ENCODE measurements at regions not wholly inside any gene's neighbourhood (a gene's known extent, or its start where the extent isn't known, plus 50 kb on each side); places are given as distances from the start of the nearest gene placed in this dataset.

DNA sequence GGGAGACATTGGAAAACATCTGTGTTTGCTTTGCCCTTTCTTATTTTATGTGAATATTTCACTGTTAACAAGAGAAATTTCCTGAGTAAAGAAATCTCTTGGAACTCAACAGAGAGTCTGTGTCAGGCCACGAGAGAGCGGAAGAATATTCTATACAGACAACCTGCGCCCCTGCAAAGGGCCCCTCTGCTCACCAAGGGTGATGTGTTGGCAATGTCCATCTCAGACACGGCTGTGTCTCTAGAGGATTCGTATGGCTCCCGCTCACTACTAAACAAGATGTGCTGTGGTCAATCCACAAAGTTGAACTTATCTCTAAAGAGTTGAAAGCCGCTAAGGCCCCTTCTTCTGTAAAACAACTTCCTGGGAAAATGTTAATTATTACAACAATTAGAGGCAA lies 241.0 kb upstream of the IRX1 start (continued):
- TF ChIP-seq, protein P1, sequence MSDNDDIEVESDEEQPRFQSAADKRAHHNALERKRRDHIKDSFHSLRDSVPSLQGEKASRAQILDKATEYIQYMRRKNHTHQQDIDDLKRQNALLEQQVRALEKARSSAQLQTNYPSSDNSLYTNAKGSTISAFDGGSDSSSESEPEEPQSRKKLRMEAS (CRISPR knock-in tag; IDR thresholded peaks at IDR 0.05): no peak
- TF ChIP-seq, protein P2, sequence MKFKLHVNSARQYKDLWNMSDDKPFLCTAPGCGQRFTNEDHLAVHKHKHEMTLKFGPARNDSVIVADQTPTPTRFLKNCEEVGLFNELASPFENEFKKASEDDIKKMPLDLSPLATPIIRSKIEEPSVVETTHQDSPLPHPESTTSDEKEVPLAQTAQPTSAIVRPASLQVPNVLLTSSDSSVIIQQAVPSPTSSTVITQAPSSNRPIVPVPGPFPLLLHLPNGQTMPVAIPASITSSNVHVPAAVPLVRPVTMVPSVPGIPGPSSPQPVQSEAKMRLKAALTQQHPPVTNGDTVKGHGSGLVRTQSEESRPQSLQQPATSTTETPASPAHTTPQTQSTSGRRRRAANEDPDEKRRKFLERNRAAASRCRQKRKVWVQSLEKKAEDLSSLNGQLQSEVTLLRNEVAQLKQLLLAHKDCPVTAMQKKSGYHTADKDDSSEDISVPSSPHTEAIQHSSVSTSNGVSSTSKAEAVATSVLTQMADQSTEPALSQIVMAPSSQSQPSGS (CRISPR knock-in tag; IDR thresholded peaks at IDR 0.05; ENCODE audit: borderline replicate concordance, low read depth): no peak
- no peak for TF ChIP-seq NR1H2 (CRISPR knock-in tag; IDR thresholded peaks at IDR 0.05)

DNA sequence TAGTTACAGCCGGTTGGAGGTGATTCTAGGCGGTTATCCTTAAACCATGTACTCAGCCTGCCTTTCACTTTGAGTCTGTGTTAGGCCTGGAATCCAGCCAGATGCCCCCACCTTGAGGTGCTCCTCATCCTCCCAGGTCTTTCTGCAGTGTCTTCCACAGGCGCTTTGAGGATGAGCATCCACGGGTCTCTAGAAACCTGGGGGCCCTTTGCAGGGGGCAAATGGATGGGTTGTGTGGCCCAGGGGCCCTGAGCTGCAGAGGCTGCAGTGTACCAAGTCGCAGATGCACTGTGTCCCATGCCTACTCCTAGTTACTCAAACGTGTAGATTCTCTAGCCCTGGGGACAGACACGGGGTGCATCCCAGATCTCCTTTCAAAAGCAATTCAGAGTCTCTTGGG lies 242.1 kb upstream of the IRX1 start:
- DNase-seq (ENCODE audit: low spot score): no peak
- CTCF ChIA-PET: no interaction called here

DNA sequence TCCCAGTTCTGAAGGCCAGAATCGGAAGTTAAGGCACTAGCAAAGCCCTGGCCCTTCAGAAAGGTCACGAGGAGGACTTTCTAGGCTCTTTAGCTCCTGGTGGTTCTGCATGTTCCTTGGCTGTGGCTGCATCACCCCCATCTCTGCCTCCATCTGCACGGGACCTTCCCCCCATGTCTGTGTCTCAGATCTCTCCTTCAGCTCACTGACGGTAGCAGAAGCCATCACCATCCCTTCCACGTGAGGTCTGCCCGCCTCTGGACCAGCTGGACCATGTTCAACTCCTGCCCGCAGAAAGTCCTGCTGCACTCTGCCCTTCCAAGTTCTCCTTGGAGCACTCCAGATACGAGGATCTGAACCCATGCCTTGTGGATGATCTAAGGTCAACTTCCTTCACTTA lies 242.9 kb upstream of the IRX1 start:
- Mint-ChIP-seq H3K27me3 (ENCODE audit: low read depth) (no peaks in the 10 kb centered on the region), H3K27ac (no peak overlapping the region), H3K9me3 (peaks cover 5% of the 10 kb centered on the region; the same call in 1 of the 2 replicates), H3K36me3 (no peaks in the 10 kb centered on the region), H3K4me1 (no peaks in the 10 kb centered on the region), H3K4me3 (no peak overlapping the region)
- POLR2A ChIA-PET: no interaction called here
- ATAC-seq (no peak), DNase-seq (ENCODE audit: low spot score) (no peak)
- CTCF ChIA-PET: no interaction called here
- TF ChIP-seq ZNF263 (CRISPR knock-in tag; IDR thresholded peaks at IDR 0.05; ENCODE audit: low read depth): no peak
- TF ChIP-seq GRHL2 (CRISPR knock-in tag; IDR thresholded peaks at IDR 0.05; ENCODE audit: insufficient replicate concordance, severe bottlenecking): no peak
- no peak for TF ChIP-seq NFE2L1 (CRISPR knock-in tag; IDR thresholded peaks at IDR 0.05)
- TF ChIP-seq, protein P3, sequence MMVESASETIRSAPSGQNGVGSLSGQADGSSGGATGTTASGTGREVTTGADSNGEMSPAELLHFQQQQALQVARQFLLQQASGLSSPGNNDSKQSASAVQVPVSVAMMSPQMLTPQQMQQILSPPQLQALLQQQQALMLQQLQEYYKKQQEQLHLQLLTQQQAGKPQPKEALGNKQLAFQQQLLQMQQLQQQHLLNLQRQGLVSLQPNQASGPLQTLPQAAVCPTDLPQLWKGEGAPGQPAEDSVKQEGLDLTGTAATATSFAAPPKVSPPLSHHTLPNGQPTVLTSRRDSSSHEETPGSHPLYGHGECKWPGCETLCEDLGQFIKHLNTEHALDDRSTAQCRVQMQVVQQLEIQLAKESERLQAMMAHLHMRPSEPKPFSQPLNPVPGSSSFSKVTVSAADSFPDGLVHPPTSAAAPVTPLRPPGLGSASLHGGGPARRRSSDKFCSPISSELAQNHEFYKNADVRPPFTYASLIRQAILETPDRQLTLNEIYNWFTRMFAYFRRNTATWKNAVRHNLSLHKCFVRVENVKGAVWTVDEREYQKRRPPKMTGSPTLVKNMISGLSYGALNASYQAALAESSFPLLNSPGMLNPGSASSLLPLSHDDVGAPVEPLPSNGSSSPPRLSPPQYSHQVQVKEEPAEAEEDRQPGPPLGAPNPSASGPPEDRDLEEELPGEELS (CRISPR knock-in tag; IDR thresholded peaks at IDR 0.05): no peak
- TF ChIP-seq, protein P2 (CRISPR knock-in tag; IDR thresholded peaks at IDR 0.05; ENCODE audit: borderline replicate concordance, low read depth): no peak
- no peak for TF ChIP-seq ATF1 (CRISPR knock-in tag; IDR thresholded peaks at IDR 0.05)
- TF ChIP-seq, protein P4, sequence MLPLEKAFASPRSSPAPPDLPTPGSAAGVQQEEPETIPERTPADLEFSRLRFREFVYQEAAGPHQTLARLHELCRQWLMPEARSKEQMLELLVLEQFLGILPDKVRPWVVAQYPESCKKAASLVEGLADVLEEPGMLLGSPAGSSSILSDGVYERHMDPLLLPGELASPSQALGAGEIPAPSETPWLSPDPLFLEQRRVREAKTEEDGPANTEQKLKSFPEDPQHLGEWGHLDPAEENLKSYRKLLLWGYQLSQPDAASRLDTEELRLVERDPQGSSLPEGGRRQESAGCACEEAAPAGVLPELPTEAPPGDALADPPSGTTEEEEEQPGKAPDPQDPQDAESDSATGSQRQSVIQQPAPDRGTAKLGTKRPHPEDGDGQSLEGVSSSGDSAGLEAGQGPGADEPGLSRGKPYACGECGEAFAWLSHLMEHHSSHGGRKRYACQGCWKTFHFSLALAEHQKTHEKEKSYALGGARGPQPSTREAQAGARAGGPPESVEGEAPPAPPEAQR (CRISPR knock-in tag; IDR thresholded peaks at IDR 0.05): no peak
- TF ChIP-seq RORB (CRISPR knock-in tag; IDR thresholded peaks at IDR 0.05): no peak
- TF ChIP-seq CREB1 (CRISPR knock-in tag; IDR thresholded peaks at IDR 0.05): no peak
- no peak for TF ChIP-seq ZNF396 (CRISPR knock-in tag; IDR thresholded peaks at IDR 0.05; ENCODE audit: borderline replicate concordance)
- no peak for TF ChIP-seq JUN (CRISPR knock-in tag; IDR thresholded peaks at IDR 0.05)

More for the DNA sequence above, 242.1 kb upstream of the IRX1 start:
- H3K4me3 Mint-ChIP-seq: no peak overlapping the region
- H3K4me1 Mint-ChIP-seq: no peaks in the 10 kb centered on the region
- no peaks in the 10 kb centered on the region for H3K27me3 Mint-ChIP-seq (ENCODE audit: low read depth)
- no peaks in the 10 kb centered on the region for H3K9me3 Mint-ChIP-seq
- no peak overlapping the region for H3K27ac Mint-ChIP-seq
- TF ChIP-seq ZNF232 (CRISPR knock-in tag; IDR thresholded peaks at IDR 0.05) (no peak), RORB (CRISPR knock-in tag; IDR thresholded peaks at IDR 0.05) (no peak), OVOL2 (CRISPR knock-in tag; IDR thresholded peaks at IDR 0.05; ENCODE audit: borderline replicate concordance) (no peak), NFYB (CRISPR knock-in tag; conservative IDR thresholded peaks at IDR 0.05; ENCODE audit: low read depth) (no peak), RELA (CRISPR knock-in tag; IDR thresholded peaks at IDR 0.05; ENCODE audit: borderline replicate concordance) (no peak), IRF2 (CRISPR knock-in tag; IDR thresholded peaks at IDR 0.05; ENCODE audit: borderline replicate concordance, low read depth) (no peak)
- TF ChIP-seq, protein P5, sequence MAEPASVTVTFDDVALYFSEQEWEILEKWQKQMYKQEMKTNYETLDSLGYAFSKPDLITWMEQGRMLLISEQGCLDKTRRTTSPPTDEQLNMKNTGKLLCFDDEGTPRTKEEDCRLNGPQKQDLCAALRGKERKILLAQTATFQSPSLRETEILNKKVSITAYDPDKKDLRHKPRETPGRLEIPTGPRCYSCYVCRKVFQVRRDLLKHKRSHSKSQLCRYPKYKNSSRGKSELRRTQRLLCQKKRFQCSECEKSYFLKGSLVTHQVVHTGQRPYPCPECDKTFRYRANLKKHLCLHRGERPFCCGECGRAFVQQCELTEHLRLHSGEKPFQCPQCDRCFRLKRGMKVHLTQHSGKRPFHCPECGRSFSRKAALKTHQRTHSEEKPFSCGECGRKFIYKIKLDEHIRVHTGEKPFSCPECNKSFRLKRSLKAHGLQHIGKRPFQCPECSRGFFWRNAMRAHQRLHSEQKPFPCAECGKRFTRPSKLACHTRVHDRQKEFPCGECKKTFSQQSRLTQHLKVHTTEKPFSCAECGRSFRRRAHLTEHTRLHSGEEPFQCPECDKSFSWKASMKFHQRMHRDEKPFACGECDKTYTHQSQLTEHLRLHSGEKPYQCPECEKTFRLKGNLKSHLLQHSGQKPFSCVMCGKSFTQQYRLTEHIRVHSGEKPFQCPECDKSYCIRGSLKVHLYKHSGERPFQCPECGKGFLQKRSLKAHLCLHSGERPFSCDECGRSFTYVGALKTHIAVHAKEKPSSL (CRISPR knock-in tag; conservative IDR thresholded peaks at IDR 0.05): no peak
- TF ChIP-seq, protein P4 (CRISPR knock-in tag; IDR thresholded peaks at IDR 0.05): no peak
- TF ChIP-seq, protein P6, sequence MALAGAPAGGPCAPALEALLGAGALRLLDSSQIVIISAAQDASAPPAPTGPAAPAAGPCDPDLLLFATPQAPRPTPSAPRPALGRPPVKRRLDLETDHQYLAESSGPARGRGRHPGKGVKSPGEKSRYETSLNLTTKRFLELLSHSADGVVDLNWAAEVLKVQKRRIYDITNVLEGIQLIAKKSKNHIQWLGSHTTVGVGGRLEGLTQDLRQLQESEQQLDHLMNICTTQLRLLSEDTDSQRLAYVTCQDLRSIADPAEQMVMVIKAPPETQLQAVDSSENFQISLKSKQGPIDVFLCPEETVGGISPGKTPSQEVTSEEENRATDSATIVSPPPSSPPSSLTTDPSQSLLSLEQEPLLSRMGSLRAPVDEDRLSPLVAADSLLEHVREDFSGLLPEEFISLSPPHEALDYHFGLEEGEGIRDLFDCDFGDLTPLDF (CRISPR knock-in tag; IDR thresholded peaks at IDR 0.05): no peak
- TF ChIP-seq, protein P7, sequence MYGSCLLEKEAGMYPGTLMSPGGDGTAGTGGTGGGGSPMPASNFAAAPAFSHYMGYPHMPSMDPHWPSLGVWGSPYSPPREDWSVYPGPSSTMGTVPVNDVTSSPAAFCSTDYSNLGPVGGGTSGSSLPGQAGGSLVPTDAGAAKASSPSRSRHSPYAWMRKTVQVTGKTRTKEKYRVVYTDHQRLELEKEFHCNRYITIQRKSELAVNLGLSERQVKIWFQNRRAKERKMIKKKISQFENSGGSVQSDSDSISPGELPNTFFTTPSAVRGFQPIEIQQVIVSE (CRISPR knock-in tag; IDR thresholded peaks at IDR 0.05; ENCODE audit: borderline replicate concordance): no peak
- POLR2A ChIA-PET: no interaction called here
- no peak for ATAC-seq
- no peaks in the 10 kb centered on the region for H3K36me3 Mint-ChIP-seq

Measured in WTC11 (cell line).